Cardiac muscle cell (in vitro differentiated cells and primary cell): ENCODE measurements at regions not wholly inside any gene's neighbourhood (a gene's known extent, or its start where the extent isn't known, plus 50 kb on each side); places are given as distances from the start of the nearest gene placed in this dataset.

Experiments
- DNase-seq, 2 donors: peaks; one replicate each; pipeline versions ENCODE4 v3.0.0 to v3.0.0-alpha.2; 2010 to 2017; ENCODE audit warnings: low read depth in 1 of 2, low spot score in 1 of 2
- H3K27ac ChIP-seq: fragments of 200-600 bp; sonication (generic); 2 replicates; pipeline ENCODE4 v1.5.1; 2016
- H3K27me3 ChIP-seq: fragments of 200-600 bp; sonication (generic); 2 replicates; pipeline ENCODE4 v1.6.0; 2016; ENCODE audit warnings: control low read depth
- H3K36me3 ChIP-seq: fragments of 200-600 bp; sonication (generic); 2 replicates; pipeline ENCODE4 v1.5.1; 2016; ENCODE audit warnings: control low read depth
- H3K4me1 ChIP-seq: fragments of 200-600 bp; sonication (generic); 2 replicates; pipeline ENCODE4 v1.8.1; 2017; ENCODE audit warnings: low read depth, mild to moderate bottlenecking, mixed run types
- H3K4me3 ChIP-seq: fragments of 200-600 bp; sonication (generic); 2 replicates; pipeline ENCODE4 v1.5.1; 2016; ENCODE audit warnings: mild to moderate bottlenecking
- H3K9me3 ChIP-seq: fragments of 200-600 bp; sonication (generic); 2 replicates; pipeline ENCODE4 v1.5.1; 2017; ENCODE audit warnings: low read depth, mild to moderate bottlenecking, control low read depth
- TF ChIP-seq, protein P1 (sequence below): IDR thresholded peaks from 2 replicates; pipeline ENCODE4 v1.5.1; 2012; ENCODE audit warnings: low read depth, mild to moderate bottlenecking, low read length

DNA sequence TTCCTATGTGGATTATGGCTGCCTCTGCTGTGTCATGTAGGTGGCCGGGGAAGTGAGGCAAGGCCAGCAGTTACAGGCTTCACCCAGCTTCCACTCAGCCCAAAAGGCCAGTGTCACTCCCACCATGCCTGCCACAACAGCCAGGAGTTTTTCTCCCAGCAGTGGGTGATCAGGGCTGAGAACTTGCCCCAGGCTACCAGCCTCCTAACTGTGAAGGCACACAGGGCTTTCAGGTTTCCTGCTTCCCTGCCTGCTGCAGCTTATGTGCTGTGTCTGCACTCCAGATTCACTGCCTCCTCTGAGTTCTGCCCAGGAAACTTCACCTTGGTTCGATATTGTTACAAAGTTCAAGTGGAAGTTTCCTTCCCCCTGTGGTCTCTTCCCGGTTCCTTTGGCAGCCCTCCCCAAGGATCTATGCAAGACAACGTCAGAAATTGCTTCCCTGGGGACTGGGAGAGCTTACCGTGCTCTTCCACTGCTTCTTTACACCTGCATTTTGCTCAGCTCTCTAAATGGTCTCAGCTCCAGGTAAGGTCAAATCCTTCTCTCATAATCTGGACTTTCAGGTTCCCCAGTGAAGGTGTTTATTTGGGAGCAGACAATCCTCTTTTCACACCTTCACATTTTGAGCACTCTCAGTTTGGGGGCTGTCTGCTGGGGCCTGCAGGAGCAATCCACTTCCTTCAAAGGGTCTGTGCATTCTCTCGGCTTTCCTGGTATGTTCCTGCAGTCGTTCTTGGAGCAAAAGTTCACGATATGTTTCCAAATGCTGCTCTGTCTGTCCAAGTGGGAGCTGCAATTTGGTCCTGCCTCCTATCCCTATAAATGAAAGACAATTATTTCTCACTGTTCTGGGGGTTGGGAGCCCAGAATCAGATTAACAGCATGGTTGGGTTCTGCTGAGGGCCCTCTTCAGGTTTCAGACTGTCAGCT lies 1730.1 kb upstream of the PRR20A start:
- Histone ChIP-seq H3K27ac (no peak overlapping the region), H3K36me3 (no peaks in the 10 kb centered on the region), H3K27me3 (no peaks in the 10 kb centered on the region)

GRCh38 chr13:55418095-55418494 lies 1722.6 kb upstream of the PRR20A start:
- H3K4me3 ChIP-seq: no peak overlapping the region
- no peak overlapping the region for H3K27ac ChIP-seq
- DNase-seq: no peak
- TF ChIP-seq, protein P1, sequence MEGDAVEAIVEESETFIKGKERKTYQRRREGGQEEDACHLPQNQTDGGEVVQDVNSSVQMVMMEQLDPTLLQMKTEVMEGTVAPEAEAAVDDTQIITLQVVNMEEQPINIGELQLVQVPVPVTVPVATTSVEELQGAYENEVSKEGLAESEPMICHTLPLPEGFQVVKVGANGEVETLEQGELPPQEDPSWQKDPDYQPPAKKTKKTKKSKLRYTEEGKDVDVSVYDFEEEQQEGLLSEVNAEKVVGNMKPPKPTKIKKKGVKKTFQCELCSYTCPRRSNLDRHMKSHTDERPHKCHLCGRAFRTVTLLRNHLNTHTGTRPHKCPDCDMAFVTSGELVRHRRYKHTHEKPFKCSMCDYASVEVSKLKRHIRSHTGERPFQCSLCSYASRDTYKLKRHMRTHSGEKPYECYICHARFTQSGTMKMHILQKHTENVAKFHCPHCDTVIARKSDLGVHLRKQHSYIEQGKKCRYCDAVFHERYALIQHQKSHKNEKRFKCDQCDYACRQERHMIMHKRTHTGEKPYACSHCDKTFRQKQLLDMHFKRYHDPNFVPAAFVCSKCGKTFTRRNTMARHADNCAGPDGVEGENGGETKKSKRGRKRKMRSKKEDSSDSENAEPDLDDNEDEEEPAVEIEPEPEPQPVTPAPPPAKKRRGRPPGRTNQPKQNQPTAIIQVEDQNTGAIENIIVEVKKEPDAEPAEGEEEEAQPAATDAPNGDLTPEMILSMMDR: no peak
- H3K9me3 ChIP-seq: no peaks in the 10 kb centered on the region
- no peaks in the 10 kb centered on the region for H3K36me3 ChIP-seq
- no peaks in the 10 kb centered on the region for H3K27me3 ChIP-seq
- H3K4me1 ChIP-seq: no peaks in the 10 kb centered on the region

More for the DNA sequence above, 1730.1 kb upstream of the PRR20A start:
- TF ChIP-seq, protein P1: no peak
- no peak overlapping the region for H3K4me3 ChIP-seq
- H3K9me3 ChIP-seq: no peaks in the 10 kb centered on the region
- no peak for DNase-seq
- H3K4me1 ChIP-seq: no peaks in the 10 kb centered on the region

GRCh38 chr13:55432814-55433213 lies 1707.9 kb upstream of the PRR20A start:
- TF ChIP-seq, protein P1: no peak
- Histone ChIP-seq H3K9me3 (no peaks in the 10 kb centered on the region), H3K36me3 (no peaks in the 10 kb centered on the region), H3K4me1 (no peaks in the 10 kb centered on the region), H3K27me3 (no peaks in the 10 kb centered on the region), H3K4me3 (no peak overlapping the region), H3K27ac (no peak overlapping the region)
- DNase-seq: no peak

DNA sequence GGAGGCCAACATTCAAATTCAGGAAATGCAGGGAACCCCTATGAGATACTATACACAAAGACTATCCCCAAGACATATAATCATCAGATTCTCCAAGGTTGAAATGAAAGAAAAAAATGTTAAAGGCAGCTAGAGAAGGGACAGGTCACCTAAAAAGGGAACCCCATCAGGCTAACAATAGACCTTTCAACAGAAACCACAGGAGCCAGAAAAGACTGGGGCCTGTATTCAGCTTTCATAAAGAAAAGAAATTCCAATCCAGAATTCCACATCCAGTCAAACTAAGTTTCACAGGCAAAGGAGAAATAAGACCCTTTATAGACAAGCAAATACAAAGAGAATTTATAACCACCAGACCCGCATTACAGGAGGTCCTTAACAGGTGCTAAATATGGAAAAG lies 1703.6 kb upstream of the PRR20A start:
- no peaks in the 10 kb centered on the region for H3K36me3 ChIP-seq
- H3K27me3 ChIP-seq: no peaks in the 10 kb centered on the region
- no peak overlapping the region for H3K4me3 ChIP-seq
- H3K9me3 ChIP-seq: no peaks in the 10 kb centered on the region
- no peak for DNase-seq
- no peaks in the 10 kb centered on the region for H3K4me1 ChIP-seq
- H3K27ac ChIP-seq: no peak overlapping the region
- TF ChIP-seq, protein P1: no peak

- Histone ChIP-seq H3K4me3 (no peak overlapping the region), H3K27me3 (no peaks in the 10 kb centered on the region), H3K27ac (no peak overlapping the region), H3K9me3 (no peaks in the 10 kb centered on the region), H3K4me1 (no peaks in the 10 kb centered on the region), H3K36me3 (no peaks in the 10 kb centered on the region)
- no peak for DNase-seq
- TF ChIP-seq, protein P1: no peak
These were observed 1701.3 kb upstream of the PRR20A start for GRCh38 chr13:55439450-55439849.
